Mesothelial cell of epicardium (in vitro differentiated cells): ENCODE measurements at regions not wholly inside any gene's neighbourhood (a gene's known extent, or its start where the extent isn't known, plus 50 kb on each side); places are given as distances from the start of the nearest gene placed in this dataset.

Source experiments
- DNase-seq, 2 experiments: peaks; one replicate each; pipeline ENCODE4 v3.0.0; 2021; ENCODE audit warnings: low spot score in 2 of 2; ENCODE audit not compliant: unreplicated experiment in 2 of 2
- H3K27ac Mint-ChIP-seq: 2 replicates; pipeline ENCODE4 v1.8.0; 2021; ENCODE audit warnings: mixed read lengths
- H3K27me3 Mint-ChIP-seq: 2 replicates; pipeline ENCODE4 v1.8.0; 2021; ENCODE audit warnings: low read depth, mixed read lengths
- H3K36me3 Mint-ChIP-seq: 2 replicates; pipeline ENCODE4 v1.8.0; 2021; ENCODE audit warnings: mixed read lengths
- H3K4me1 Mint-ChIP-seq: 2 replicates; pipeline ENCODE4 v1.8.0; 2021; ENCODE audit warnings: mixed read lengths
- H3K4me3 Mint-ChIP-seq: 2 replicates; pipeline ENCODE4 v1.8.0; 2021; ENCODE audit warnings: mild to moderate bottlenecking, moderate library complexity, mixed read lengths
- H3K9me3 Mint-ChIP-seq: 2 replicates; pipeline ENCODE4 v1.8.0; 2021; ENCODE audit warnings: mixed read lengths
- CTCF ChIP-seq: fragments of 200-600 bp; sonication (generic); IDR thresholded peaks from one replicate; pipeline ENCODE4 v1.5.0; 2021; ENCODE audit warnings: antibody characterized with exemption; ENCODE audit not compliant: unreplicated experiment

- no peak overlapping the region for H3K4me3 Mint-ChIP-seq
- H3K27ac Mint-ChIP-seq, result no peak overlapping the region
- no peak for DNase-seq
- no peaks in the 10 kb centered on the region for H3K36me3 Mint-ChIP-seq
- no peaks in the 10 kb centered on the region for H3K27me3 Mint-ChIP-seq
- TF ChIP-seq CTCF, result no peak
- no peaks in the 10 kb centered on the region for H3K9me3 Mint-ChIP-seq
- H3K4me1 Mint-ChIP-seq, result no peaks in the 10 kb centered on the region
These were observed 1675.9 kb upstream of the CELF4 start for GRCh38 chr18:39241534-39241933.

DNA sequence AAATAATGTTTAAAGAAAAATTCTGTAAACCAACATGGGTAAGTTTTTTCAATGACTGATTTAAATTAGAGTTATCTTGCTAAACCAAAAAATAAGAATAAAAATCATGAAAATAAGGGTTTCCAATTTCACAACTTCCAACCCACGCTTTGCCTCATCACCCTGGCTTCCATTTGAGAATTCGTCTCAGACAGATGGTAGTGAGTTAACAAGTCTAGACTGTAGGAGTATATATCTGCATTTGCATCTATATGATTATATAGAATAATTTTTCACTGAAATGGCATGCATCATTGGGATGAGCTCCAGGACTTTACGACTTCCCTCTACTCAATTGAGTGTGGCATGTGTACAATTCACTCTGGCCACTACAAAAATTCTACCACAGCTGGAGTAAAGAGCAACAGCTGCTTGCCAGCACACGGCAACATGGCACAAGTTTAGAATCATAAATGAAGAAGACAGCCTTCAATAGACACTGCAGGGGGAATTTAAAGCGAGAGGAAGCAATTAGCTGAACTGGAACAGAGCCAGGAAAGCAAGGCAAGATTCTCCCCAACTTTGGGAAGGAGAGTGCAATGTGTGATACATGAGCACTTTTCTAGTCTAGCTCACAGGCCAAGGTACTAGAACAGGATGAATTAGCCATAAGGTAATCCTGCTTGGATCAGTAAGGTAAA is 1673.5 kb upstream of the CELF4 start:
- Mint-ChIP-seq H3K36me3 (no peaks in the 10 kb centered on the region), H3K4me1 (no peaks in the 10 kb centered on the region), H3K9me3 (peaks cover 6% of the 10 kb centered on the region), H3K27me3 (no peaks in the 10 kb centered on the region), H3K4me3 (no peak overlapping the region), H3K27ac (no peak overlapping the region)
- DNase-seq, result no peak
- no peak for TF ChIP-seq CTCF

DNA sequence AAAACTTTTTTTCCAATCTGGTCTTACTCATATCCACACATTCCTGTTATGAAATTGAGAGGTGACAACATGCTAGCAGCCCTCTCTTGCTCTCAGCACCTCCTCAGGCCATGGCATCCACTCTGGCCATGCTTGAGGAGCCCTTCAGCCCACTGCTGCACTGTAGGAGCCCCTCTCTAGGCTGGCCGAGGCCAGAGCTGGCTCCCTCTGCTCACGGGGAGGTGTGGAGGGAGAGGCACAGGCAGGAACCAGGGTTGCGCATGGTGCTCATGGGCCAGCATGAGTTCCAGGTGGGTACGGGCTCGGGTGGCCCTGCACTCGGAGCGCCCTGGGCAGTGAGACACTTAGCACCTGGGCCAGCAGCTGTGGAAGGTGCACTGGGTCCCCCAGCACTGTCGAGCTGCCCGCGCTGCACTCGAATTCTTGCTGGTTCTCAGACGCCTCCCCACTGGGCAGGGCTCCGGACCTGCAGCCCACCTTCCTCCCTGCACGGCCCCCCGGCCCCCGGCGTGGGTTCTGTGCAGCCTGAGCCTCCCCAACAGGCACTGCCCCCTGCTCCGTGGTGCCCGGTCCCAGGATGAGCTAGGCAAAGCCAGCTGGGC is 1669.6 kb upstream of the CELF4 start:
- Mint-ChIP-seq H3K27ac (no peak overlapping the region), H3K27me3 (no peaks in the 10 kb centered on the region), H3K36me3 (no peaks in the 10 kb centered on the region), H3K4me3 (no peak overlapping the region), H3K4me1 (peaks cover 5% of the 10 kb centered on the region), H3K9me3 (peaks cover 6% of the 10 kb centered on the region)
- no peak for TF ChIP-seq CTCF
- DNase-seq, result no peak

- Mint-ChIP-seq H3K36me3 (no peaks in the 10 kb centered on the region), H3K4me3 (no peak overlapping the region), H3K4me1 (peaks cover 5% of the 10 kb centered on the region), H3K27me3 (no peaks in the 10 kb centered on the region), H3K27ac (no peak overlapping the region), H3K9me3 (peaks cover 13% of the 10 kb centered on the region)
- TF ChIP-seq CTCF, result no peak
- DNase-seq, result no peak
These were observed 1667.3 kb upstream of the CELF4 start for GRCh38 chr18:39232937-39233336.

GRCh38 chr18:39232490-39232889 is 1666.9 kb upstream of the CELF4 start:
- DNase-seq, result no peak
- H3K27me3 Mint-ChIP-seq, result no peaks in the 10 kb centered on the region
- H3K27ac Mint-ChIP-seq, result no peak overlapping the region
- H3K4me3 Mint-ChIP-seq, result no peak overlapping the region
- H3K36me3 Mint-ChIP-seq, result no peaks in the 10 kb centered on the region
- peaks cover 13% of the 10 kb centered on the region for H3K9me3 Mint-ChIP-seq
- no peak for TF ChIP-seq CTCF
- peaks cover 5% of the 10 kb centered on the region for H3K4me1 Mint-ChIP-seq
